BJ (cell line): ENCODE measurements at regions not wholly inside any gene's neighbourhood (a gene's known extent, or its start where the extent isn't known, plus 50 kb on each side); places are given as distances from the start of the nearest gene placed in this dataset.

Source experiments
- CTCF ChIA-PET: fragments of 350-600 bp; formaldehyde crosslinking; extraction: SDS; loops from one replicate; lab custom pipeline; 2021; ENCODE audit warnings: antibody characterized with exemption, inconsistent platforms; lab: Yijun Ruan, JAX
- POLR2A ChIA-PET: fragments of 300-600 bp; sonication (Branson Sonifier 250); formaldehyde crosslinking; extraction: SDS; loops from one replicate; lab custom pipeline; 2021; ENCODE audit warnings: antibody characterized with exemption; lab: Charles Lee
- DNase-seq: peaks from one replicate; pipeline ENCODE4 v3.0.0-alpha.2; 2011; ENCODE audit warnings: low read depth
- H3K27me3 ChIP-seq: 2 replicates; pipeline ENCODE4 v1.6.0; 2011; ENCODE audit warnings: low read length; ENCODE audit not compliant: control insufficient read depth, insufficient read depth
- H3K36me3 ChIP-seq: 2 replicates; pipeline ENCODE4 v1.5.1; 2011; ENCODE audit warnings: low read length; ENCODE audit not compliant: control insufficient read depth, insufficient read depth
- H3K4me3 ChIP-seq: 2 replicates; pipeline ENCODE4 v1.5.1; 2011; ENCODE audit warnings: low read depth, mild to moderate bottlenecking, control low read depth, low read length
- CTCF ChIP-seq: IDR thresholded peaks from 2 replicates; pipeline ENCODE4 v1.5.1; 2011; ENCODE audit warnings: low read depth, mild to moderate bottlenecking, control low read depth, inconsistent platforms, low read length, moderate library complexity; ENCODE audit not compliant: insufficient read depth

GRCh38 chr12:124475295-124476010 lies 92.0 kb downstream of the NCOR2 start:
- no peak for TF ChIP-seq CTCF
- Histone ChIP-seq H3K4me3 (no peak overlapping the region), H3K36me3 (peaks cover 23% of the 10 kb centered on the region), H3K27me3 (no peaks in the 10 kb centered on the region)
- CTCF ChIA-PET = interaction anchor here (1.2 kb wide), 1 partner anchor 10 kb away, joined by 3 read pairs; no protein-coding TSS in a partner anchor
- POLR2A ChIA-PET = no interaction called here
- no peak for DNase-seq

- ChIA-PET CTCF (interaction anchor here (1.2 kb wide), 1 partner anchor 9 kb away, joined by 3 read pairs; no protein-coding TSS in a partner anchor), POLR2A (no interaction called here)
- no peak for DNase-seq
- TF ChIP-seq CTCF = no peak
- peaks cover 24% of the 10 kb centered on the region for H3K36me3 ChIP-seq
- no peaks in the 10 kb centered on the region for H3K27me3 ChIP-seq
- H3K4me3 ChIP-seq = no peak overlapping the region
These were observed 92.7 kb downstream of the NCOR2 start for GRCh38 chr12:124474709-124475108.

- Histone ChIP-seq H3K4me3 (no peak overlapping the region), H3K27me3 (no peaks in the 10 kb centered on the region), H3K36me3 (peaks cover 28% of the 10 kb centered on the region)
- ChIA-PET POLR2A (no interaction called here), CTCF (no interaction called here)
- TF ChIP-seq CTCF = no peak
- DNase-seq = no peak
These were observed 94.6 kb downstream of the NCOR2 start for GRCh38 chr12:124472690-124473279.

- no peak overlapping the region for H3K4me3 ChIP-seq
- H3K36me3 ChIP-seq = peaks cover 25% of the 10 kb centered on the region
- no peak for DNase-seq
- ChIA-PET POLR2A (no interaction called here), CTCF (interaction anchor here (1.1 kb wide), 1 partner anchor 132 kb away, joined by 3 read pairs; no protein-coding TSS in a partner anchor)
- no peaks in the 10 kb centered on the region for H3K27me3 ChIP-seq
- no peak for TF ChIP-seq CTCF
These were observed 95.6 kb downstream of the NCOR2 start for GRCh38 chr12:124471828-124472227.

- Histone ChIP-seq H3K36me3 (peaks cover 29% of the 10 kb centered on the region), H3K4me3 (no peak overlapping the region), H3K27me3 (no peaks in the 10 kb centered on the region)
- CTCF ChIA-PET = interaction anchor here (1.3 kb wide), 1 partner anchor 15 kb away, joined by 4 read pairs; no protein-coding TSS in a partner anchor
- DNase-seq = no peak
- POLR2A ChIA-PET = no interaction called here
- no peak for TF ChIP-seq CTCF
These were observed 96.6 kb downstream of the NCOR2 start for GRCh38 chr12:124470806-124471205.
